Hepatocyte (in vitro differentiated cells): ENCODE measurements at regions not wholly inside any gene's neighbourhood (a gene's known extent, or its start where the extent isn't known, plus 50 kb on each side); places are given as distances from the start of the nearest gene placed in this dataset.

Source experiments
- CTCF ChIP-seq: fragments of 200-600 bp; sonication (generic); IDR thresholded peaks from 2 replicates; pipeline ENCODE4 v1.5.1; 2016; ENCODE audit warnings: antibody characterized with exemption, mild to moderate bottlenecking; ENCODE audit not compliant: poor library complexity
- EZH2 ChIP-seq: fragments of 200-600 bp; sonication (generic); IDR thresholded peaks from 2 replicates; pipeline ENCODE4 v1.6.1; 2016; ENCODE audit warnings: antibody characterized with exemption, mild to moderate bottlenecking, borderline replicate concordance
- EZH2phosphoT487 ChIP-seq: fragments of 200-600 bp; sonication (generic); IDR thresholded peaks from one replicate; pipeline ENCODE4 v1.6.1; 2018; ENCODE audit warnings: antibody characterized with exemption, mild to moderate bottlenecking, low read depth, moderate library complexity; ENCODE audit not compliant: unreplicated experiment, severe bottlenecking

- TF ChIP-seq EZH2 = no peak
- TF ChIP-seq EZH2phosphoT487 = no peak
- TF ChIP-seq CTCF = no peak
Observed at GRCh38 chrX:4805502-4805901, 1092.1 kb upstream of the PRKX start.
